AG04449 (cell line): ENCODE measurements at regions not wholly inside any gene's neighbourhood (a gene's known extent, or its start where the extent isn't known, plus 50 kb on each side); places are given as distances from the start of the nearest gene placed in this dataset.

Source experiments
- CTCF ChIA-PET: fragments of 350-600 bp; formaldehyde crosslinking; extraction: SDS; loops from one replicate; lab custom pipeline; 2021; ENCODE audit warnings: antibody characterized with exemption; lab: Yijun Ruan, JAX
- POLR2A ChIA-PET: fragments of 400-600, 350-600 bp; formaldehyde crosslinking; extraction: SDS; loops from one replicate; lab custom pipeline; 2020; ENCODE audit warnings: antibody characterized with exemption, inconsistent platforms; lab: Yijun Ruan, JAX
- DNase-seq: peaks from one replicate; pipeline ENCODE4 v3.0.0-alpha.2; 2010; ENCODE audit warnings: low read depth, low spot score
- H3K4me3 ChIP-seq: 2 replicates; pipeline ENCODE4 v1.5.1; 2011; ENCODE audit warnings: low read depth, mild to moderate bottlenecking, control low read depth, low read length
- TF ChIP-seq, protein P1 (sequence below): IDR thresholded peaks from one replicate; pipeline ENCODE4 v1.5.1; 2011; ENCODE audit warnings: mild to moderate bottlenecking, moderate library complexity, low read length, control low read depth, inconsistent platforms; ENCODE audit not compliant: insufficient read depth; ENCODE audit errors: missing control alignments

DNA sequence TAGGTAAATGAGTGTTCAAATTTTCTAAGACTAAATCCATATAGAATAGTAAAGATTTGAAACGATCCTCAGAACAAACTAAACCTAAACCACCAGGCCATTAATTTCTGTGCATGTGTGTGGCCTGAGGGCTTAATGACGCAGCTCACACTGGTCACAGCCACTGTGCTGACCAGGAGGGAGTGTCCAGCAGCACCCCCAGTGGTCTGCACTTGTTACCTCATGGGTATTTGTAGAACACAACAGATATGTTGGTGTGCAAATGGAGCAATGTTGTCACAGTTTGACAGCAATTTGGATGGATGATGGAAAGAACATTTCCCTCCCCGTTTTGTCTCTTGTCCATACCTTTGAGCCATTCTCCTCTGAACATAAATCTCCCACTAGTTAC is 122.4 kb upstream of the EXOC2 start:
- TF ChIP-seq, protein P1, sequence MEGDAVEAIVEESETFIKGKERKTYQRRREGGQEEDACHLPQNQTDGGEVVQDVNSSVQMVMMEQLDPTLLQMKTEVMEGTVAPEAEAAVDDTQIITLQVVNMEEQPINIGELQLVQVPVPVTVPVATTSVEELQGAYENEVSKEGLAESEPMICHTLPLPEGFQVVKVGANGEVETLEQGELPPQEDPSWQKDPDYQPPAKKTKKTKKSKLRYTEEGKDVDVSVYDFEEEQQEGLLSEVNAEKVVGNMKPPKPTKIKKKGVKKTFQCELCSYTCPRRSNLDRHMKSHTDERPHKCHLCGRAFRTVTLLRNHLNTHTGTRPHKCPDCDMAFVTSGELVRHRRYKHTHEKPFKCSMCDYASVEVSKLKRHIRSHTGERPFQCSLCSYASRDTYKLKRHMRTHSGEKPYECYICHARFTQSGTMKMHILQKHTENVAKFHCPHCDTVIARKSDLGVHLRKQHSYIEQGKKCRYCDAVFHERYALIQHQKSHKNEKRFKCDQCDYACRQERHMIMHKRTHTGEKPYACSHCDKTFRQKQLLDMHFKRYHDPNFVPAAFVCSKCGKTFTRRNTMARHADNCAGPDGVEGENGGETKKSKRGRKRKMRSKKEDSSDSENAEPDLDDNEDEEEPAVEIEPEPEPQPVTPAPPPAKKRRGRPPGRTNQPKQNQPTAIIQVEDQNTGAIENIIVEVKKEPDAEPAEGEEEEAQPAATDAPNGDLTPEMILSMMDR, result no peak
- ChIA-PET CTCF (no interaction called here), POLR2A (no interaction called here)
- H3K4me3 ChIP-seq, result no peak overlapping the region
- no peak for DNase-seq

DNA sequence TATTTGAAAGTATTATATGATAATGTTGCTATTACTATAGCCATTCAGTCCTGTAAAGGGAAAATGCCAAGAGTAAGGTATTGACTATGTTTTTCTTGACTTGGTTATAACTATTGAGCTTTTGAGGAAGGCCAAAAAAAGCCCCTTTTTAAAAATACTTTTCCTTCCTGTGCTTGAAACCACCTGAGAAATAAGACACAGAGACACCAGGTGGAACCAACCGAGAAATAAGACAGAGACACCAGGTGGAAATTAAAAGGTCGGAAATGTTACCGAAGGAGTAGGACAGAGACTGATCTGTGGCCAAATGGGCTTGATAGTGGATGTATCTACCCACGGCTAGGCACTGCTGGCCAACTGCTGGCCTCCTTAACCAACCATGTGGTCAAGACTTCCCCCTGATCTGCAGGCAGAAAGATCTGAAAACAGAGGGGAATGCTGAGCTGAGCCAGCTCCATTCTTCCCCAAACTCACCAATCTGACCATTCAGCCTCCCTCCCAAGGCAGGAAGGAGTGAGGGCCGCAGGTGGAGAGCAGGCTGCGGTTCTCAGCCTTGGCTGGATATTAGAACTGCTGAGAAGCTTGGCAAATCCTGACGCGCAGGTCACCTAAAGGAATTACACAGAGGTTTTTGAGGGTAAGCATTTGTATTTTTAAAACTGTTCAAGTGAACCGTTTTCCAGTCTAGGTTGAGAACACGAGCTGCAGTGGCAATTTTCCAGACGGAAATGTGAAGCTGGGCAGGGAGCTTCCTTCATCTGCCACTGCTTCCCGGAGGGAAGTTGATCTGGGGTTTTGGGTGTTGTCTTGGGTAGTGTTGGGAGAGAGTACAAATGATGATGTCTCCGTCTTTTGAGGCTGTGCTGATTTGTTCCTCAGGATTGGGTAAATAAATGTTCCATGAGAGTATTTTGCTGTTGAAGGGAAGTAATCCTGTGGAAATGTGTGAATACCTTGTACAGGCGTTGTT is 121.7 kb upstream of the EXOC2 start:
- ChIA-PET CTCF (interaction anchor here (1.3 kb wide), 1 partner anchor 582 kb away, joined by 3 read pairs; no protein-coding TSS in a partner anchor), POLR2A (no interaction called here)
- DNase-seq, result no peak
- no peak overlapping the region for H3K4me3 ChIP-seq
- TF ChIP-seq, protein P1, result no peak

DNA sequence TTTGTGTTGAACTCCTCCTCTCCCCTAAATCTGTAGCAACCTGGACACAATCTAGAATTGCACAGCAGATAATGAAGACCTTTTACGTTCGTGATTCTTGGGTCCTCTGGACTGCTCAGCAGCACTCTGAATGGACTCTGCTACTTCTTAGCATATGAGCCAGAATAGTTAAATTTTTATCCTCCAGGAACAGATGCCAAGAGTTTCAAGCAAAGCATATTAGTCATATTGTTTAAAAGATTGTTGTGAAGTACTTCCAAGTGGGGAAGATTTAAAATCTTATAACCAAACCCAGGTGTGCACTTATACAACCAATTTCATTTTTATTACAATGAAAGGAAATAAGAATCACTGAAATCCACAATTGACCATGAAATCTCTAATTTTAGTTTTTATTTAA is 118.9 kb upstream of the EXOC2 start:
- ChIA-PET CTCF (no interaction called here), POLR2A (no interaction called here)
- no peak overlapping the region for H3K4me3 ChIP-seq
- DNase-seq, result no peak
- TF ChIP-seq, protein P1, result no peak

DNA sequence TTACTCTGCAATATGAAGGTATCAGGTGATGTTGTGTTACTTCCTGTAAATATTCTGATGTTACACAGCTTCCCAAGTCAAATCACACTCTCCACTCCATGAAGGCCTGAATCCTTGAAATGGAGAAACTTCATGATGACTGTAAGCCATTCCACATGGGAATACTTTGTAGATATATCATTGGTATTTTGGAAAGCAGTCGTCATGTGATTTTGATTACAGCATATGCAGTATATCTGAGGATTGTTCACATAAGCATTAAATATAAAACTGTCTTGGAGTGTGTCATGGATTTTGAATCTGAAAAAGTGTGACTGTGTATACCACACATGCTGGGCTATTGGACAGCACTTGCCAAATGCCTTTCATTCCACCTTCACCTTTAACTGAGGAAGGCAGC is 118.3 kb upstream of the EXOC2 start:
- ChIA-PET CTCF (no interaction called here), POLR2A (no interaction called here)
- H3K4me3 ChIP-seq, result no peak overlapping the region
- TF ChIP-seq, protein P1, result no peak
- no peak for DNase-seq

DNA sequence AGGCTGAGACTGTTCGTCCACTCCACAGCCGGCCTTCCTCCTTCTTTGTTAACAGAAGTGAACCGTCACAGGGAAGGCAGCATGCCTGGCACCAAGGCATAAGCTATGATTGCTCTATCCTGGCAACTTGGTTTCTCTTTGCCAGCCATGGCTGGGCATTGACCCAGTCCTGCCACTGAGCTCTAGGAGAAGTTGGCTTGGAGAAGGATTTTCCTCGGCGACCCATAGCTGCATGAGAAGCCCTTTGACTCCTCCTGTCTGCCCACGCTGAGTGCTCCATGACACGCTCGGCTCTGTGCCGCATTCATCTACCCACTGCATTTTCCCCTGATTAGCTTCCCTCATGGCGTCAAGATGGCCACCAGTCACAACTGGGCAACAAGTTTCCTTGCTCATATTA is 111.8 kb upstream of the EXOC2 start:
- H3K4me3 ChIP-seq, result no peak overlapping the region
- CTCF ChIA-PET, result no interaction called here
- no peak for DNase-seq
- TF ChIP-seq, protein P1, result no peak
- POLR2A ChIA-PET, result no interaction called here

DNA sequence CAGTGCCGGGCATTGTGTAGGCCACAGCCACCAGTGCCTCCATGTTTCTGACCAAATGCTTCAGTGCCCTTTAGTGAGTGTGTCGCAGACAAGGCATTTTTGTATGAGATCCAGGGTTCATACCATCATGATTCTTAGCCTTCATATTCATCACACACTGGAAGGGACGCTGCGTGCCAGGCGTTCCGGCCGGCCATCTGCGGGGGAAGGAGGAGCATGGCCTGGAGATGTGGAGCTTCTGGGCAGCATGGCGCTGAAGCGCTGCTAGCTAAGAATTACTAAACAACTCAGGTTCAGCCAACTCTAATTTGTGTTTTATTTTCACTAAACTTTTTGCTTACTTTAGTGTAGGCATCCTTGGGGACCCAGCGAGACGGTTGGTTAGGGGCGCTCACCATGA is 111.4 kb upstream of the EXOC2 start:
- no peak for DNase-seq
- H3K4me3 ChIP-seq, result no peak overlapping the region
- ChIA-PET POLR2A (no interaction called here), CTCF (no interaction called here)
- TF ChIP-seq, protein P1, result no peak
